ENCODE measurements at regions not wholly inside any gene's neighbourhood (a gene's known extent, or its start where the extent isn't known, plus 50 kb on each side); places are given as distances from the start of the nearest gene placed in this dataset.

DNA sequence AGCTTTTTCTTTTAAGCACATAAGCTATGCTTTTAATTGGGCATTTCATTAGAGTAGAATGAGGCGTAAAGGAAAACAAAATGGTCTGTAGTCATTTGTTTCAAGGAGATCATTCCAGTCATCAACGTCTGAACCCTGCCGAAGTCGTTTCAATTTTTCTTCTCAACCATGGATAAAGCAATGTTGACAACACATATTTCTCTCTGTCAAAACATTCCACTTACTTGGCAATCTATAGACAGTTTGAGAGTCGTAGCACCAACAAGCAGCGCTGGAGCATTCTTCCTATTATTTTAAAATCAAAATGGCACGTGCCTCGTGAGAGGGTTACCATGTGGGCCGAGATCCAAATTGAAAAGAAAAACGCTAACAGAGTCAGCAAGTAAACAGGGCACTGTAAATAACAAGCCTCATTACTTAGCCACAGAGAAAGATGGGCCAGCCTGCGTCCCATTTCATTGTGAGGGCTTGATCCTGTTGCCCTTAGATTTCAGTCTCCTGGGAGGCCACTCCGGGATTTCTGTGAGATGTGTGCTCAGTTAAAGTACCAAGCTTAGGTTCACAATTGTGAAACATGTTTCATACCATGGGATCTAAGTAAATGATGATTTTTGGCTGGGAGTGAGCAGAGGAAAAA, 422.9 kb downstream of the DTWD2 start:
- TF ChIP-seq, protein P1, sequence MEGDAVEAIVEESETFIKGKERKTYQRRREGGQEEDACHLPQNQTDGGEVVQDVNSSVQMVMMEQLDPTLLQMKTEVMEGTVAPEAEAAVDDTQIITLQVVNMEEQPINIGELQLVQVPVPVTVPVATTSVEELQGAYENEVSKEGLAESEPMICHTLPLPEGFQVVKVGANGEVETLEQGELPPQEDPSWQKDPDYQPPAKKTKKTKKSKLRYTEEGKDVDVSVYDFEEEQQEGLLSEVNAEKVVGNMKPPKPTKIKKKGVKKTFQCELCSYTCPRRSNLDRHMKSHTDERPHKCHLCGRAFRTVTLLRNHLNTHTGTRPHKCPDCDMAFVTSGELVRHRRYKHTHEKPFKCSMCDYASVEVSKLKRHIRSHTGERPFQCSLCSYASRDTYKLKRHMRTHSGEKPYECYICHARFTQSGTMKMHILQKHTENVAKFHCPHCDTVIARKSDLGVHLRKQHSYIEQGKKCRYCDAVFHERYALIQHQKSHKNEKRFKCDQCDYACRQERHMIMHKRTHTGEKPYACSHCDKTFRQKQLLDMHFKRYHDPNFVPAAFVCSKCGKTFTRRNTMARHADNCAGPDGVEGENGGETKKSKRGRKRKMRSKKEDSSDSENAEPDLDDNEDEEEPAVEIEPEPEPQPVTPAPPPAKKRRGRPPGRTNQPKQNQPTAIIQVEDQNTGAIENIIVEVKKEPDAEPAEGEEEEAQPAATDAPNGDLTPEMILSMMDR (IDR thresholded peaks at IDR 0.05; ENCODE audit: insufficient read depth, low read length, poor library complexity, severe bottlenecking), result no peak
- Histone ChIP-seq H3K36me3 (ENCODE audit: control insufficient read depth, insufficient read depth, low read length) (no peaks in the 10 kb centered on the region), H3K27me3 (replicated peaks; ENCODE audit: control insufficient read depth, insufficient read depth, low read length) (no peaks in the 10 kb centered on the region), H3K4me3 (replicated peaks; ENCODE audit: low read depth, low read length) (no peak overlapping the region)
- DNase-seq (ENCODE audit: extremely low read depth, insufficient read length), result no peak

DNA sequence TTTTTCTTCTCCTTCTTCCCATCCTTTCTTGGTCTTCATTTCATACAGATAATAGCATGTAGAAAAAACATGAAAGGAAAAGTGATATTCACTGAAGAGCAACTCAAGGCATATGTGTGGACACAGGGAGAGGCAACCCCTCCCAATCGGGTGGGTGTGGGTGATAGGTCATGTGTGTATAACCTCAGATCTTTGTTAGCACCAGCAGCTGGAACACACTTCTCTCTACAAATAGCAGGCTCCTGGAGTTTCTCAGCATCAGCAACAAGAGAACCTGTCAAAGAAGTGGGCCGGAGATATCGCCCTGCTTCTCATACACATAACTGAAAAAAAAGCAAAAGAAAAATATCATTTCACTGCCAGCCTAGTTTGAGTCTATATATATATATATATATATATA, 426.4 kb downstream of the DTWD2 start:
- TF ChIP-seq, protein P1 (IDR thresholded peaks at IDR 0.05; ENCODE audit: insufficient read depth, low read length, poor library complexity, severe bottlenecking), result no peak
- no peaks in the 10 kb centered on the region; the same call in 1 of the 2 replicates for H3K27me3 ChIP-seq (replicated peaks; ENCODE audit: control insufficient read depth, insufficient read depth, low read length)
- H3K36me3 ChIP-seq (ENCODE audit: control insufficient read depth, insufficient read depth, low read length), result no peaks in the 10 kb centered on the region
- H3K4me3 ChIP-seq (replicated peaks; ENCODE audit: low read depth, low read length), result no peak overlapping the region
- no peak for DNase-seq (ENCODE audit: extremely low read depth, insufficient read length)

DNA sequence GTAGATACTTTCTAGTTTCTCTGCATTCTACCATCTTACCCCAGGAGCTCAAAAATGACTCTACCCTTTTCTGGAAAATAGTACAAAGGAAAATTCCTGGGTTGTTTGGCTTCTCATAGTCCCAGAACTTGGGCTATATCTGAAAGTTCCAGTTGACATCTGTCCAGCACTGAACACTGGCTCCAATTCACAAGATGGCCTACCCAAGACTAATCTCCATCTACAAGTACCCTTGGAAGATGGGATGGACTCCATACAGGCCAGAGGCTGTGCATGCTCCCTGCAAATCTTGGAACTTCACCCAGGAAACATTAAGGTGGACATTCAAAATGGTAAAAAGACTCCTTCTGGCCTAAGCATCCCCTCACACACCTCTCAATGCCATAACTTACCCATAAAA, 427.1 kb downstream of the DTWD2 start:
- Histone ChIP-seq H3K27me3 (replicated peaks; ENCODE audit: control insufficient read depth, insufficient read depth, low read length) (no peaks in the 10 kb centered on the region; the same call in 1 of the 2 replicates), H3K4me3 (replicated peaks; ENCODE audit: low read depth, low read length) (no peak overlapping the region), H3K36me3 (ENCODE audit: control insufficient read depth, insufficient read depth, low read length) (no peaks in the 10 kb centered on the region)
- TF ChIP-seq, protein P1 (IDR thresholded peaks at IDR 0.05; ENCODE audit: insufficient read depth, low read length, poor library complexity, severe bottlenecking), result no peak
- DNase-seq (ENCODE audit: extremely low read depth, insufficient read length), result no peak

DNA sequence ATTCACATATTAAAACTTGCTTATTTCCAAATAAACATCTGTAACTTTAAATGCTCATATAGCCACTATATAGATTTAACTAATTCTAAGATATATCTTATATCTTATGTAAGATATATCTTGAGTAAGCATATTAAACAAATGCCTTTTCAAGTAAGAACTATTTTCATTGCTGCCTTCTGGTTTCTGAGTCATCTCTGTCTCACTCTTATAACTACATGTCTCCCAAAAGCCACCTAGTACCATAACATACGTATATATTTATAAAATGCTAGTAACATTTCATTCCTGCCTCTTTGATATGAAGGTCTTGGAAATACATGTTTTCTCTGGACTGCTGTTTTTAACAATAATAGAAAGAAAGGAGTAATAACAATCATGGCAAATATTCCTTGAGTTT, 429.5 kb downstream of the DTWD2 start:
- Histone ChIP-seq H3K4me3 (replicated peaks; ENCODE audit: low read depth, low read length) (no peak overlapping the region), H3K36me3 (ENCODE audit: control insufficient read depth, insufficient read depth, low read length) (no peaks in the 10 kb centered on the region), H3K27me3 (replicated peaks; ENCODE audit: control insufficient read depth, insufficient read depth, low read length) (no peaks in the 10 kb centered on the region; the same call in 1 of the 2 replicates)
- TF ChIP-seq, protein P1 (IDR thresholded peaks at IDR 0.05; ENCODE audit: insufficient read depth, low read length, poor library complexity, severe bottlenecking), result no peak
- no peak for DNase-seq (ENCODE audit: extremely low read depth, insufficient read length)

DNA sequence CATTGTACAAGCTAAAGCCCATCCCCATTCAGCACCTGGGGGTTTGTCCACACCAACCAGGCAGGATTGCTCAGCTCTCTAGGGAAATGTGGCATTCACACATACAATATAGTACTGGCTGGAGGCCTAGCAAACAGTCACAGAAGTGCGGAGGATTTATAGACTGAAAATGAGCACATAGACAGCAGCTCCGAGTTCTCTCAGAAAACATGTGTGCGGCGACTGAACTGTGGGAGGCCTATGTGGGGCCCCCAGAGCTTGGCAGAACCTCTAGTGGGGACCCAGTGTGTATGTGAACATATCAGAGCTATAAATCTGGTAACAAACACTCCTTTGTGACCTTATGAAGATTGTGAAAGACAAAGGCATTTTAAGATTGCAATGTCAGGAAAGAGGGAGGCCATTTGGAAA, 431.1 kb downstream of the DTWD2 start:
- TF ChIP-seq, protein P1 (IDR thresholded peaks at IDR 0.05; ENCODE audit: insufficient read depth, low read length, poor library complexity, severe bottlenecking), result no peak
- Histone ChIP-seq H3K4me3 (replicated peaks; ENCODE audit: low read depth, low read length) (no peak overlapping the region), H3K36me3 (ENCODE audit: control insufficient read depth, insufficient read depth, low read length) (no peaks in the 10 kb centered on the region), H3K27me3 (replicated peaks; ENCODE audit: control insufficient read depth, insufficient read depth, low read length) (no peaks in the 10 kb centered on the region; the same call in 1 of the 2 replicates)
- no peak for DNase-seq (ENCODE audit: extremely low read depth, insufficient read length)

DNA sequence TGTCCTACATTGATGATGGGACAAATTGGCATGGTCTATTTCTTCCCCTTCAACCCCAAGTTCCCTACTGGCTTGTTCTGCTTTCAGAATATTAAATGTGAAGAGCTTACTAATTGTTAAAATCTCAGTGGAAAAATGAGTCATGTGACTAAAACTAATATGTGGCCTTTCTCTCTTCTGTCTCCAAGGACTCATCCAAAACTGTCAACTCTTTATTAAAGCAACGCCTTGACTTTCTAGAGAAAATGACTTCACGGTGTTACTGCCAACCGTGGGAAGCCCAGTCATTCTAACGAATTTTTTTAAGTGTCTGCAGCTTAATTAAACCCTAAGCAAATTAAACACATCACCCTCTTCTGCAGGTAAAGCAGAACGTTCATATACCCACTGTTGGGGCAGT, 431.6 kb downstream of the DTWD2 start:
- no peak for DNase-seq (ENCODE audit: extremely low read depth, insufficient read length)
- Histone ChIP-seq H3K36me3 (ENCODE audit: control insufficient read depth, insufficient read depth, low read length) (no peaks in the 10 kb centered on the region), H3K4me3 (replicated peaks; ENCODE audit: low read depth, low read length) (no peak overlapping the region), H3K27me3 (replicated peaks; ENCODE audit: control insufficient read depth, insufficient read depth, low read length) (no peaks in the 10 kb centered on the region; the same call in 1 of the 2 replicates)
- TF ChIP-seq, protein P1 (IDR thresholded peaks at IDR 0.05; ENCODE audit: insufficient read depth, low read length, poor library complexity, severe bottlenecking), result no peak

Measured in GM06990 (cell line).